Small intestine (tissue), 7 donors: ENCODE measurements at regions not wholly inside any gene's neighbourhood (a gene's known extent, or its start where the extent isn't known, plus 50 kb on each side); places are given as distances from the start of the nearest gene placed in this dataset.
"Not testable (repeated sequence)": the region's sequence is repeated elsewhere in the genome, so short reads cannot be mapped to it uniquely, and the experiment has no call there.

Experiments used
- DNase-seq, 2 donors: peaks; one replicate each; pipeline versions ENCODE4 v3.0.0 to v3.0.0-alpha.2; 2013
- FAIRE-seq: peaks from 2 replicates; lab custom pipeline; 2012; peaks lifted over from hg19 to GRCh38; lab: Jason Lieb, UNC
- H3K27ac ChIP-seq, 3 donors: one replicate each; pipeline ENCODE4 v1.5.1; 2013; ENCODE audit warnings: low read length in 2 of 3, mild to moderate bottlenecking in 2 of 3, control low read depth in 1 of 3, inconsistent platforms in 1 of 3, low read depth in 1 of 3, moderate library complexity in 1 of 3
- H3K27me3 ChIP-seq, 3 donors: one replicate each; pipeline ENCODE4 v1.6.1; 2013; ENCODE audit warnings: low read length in 3 of 3, inconsistent platforms in 1 of 3; ENCODE audit not compliant: control insufficient read depth in 3 of 3, insufficient read depth in 3 of 3
- H3K36me3 ChIP-seq, 3 donors: one replicate each; pipeline ENCODE4 v1.6.1; 2013; ENCODE audit warnings: low read length in 3 of 3, inconsistent platforms in 1 of 3, low read depth in 1 of 3, mild to moderate bottlenecking in 1 of 3, moderate library complexity in 1 of 3; ENCODE audit not compliant: control insufficient read depth in 3 of 3, insufficient read depth in 2 of 3
- H3K4me1 ChIP-seq, 3 donors: one replicate each; pipeline ENCODE4 v1.6.1; 2013; ENCODE audit warnings: low read length in 2 of 3, inconsistent platforms in 1 of 3, low read depth in 1 of 3, mild to moderate bottlenecking in 1 of 3, moderate library complexity in 1 of 3; ENCODE audit not compliant: control insufficient read depth in 3 of 3, insufficient read depth in 2 of 3
- H3K4me3 ChIP-seq, 3 donors: one replicate each; pipeline ENCODE4 v1.5.1; 2013; ENCODE audit warnings: low read length in 3 of 3, control low read depth in 1 of 3, inconsistent platforms in 1 of 3, low read depth in 1 of 3, mild to moderate bottlenecking in 1 of 3, moderate library complexity in 1 of 3
- H3K9me3 ChIP-seq, 2 donors: one replicate each; pipeline ENCODE4 v1.6.1; 2013; ENCODE audit warnings: low read depth in 1 of 2, low read length in 1 of 2; ENCODE audit not compliant: control insufficient read depth in 2 of 2, insufficient read depth in 1 of 2
- WGBS, 3 donors: extraction: QIAGEN DNeasy Blood & Tissue Kit; methylation state at CpG; one replicate each; pipeline ENCODE4 v1.1.7; 2013; 5-methylcytosine and 5-hydroxymethylcytosine counted together
- donor health status: healthy with polysubstance abuse.
- donor health status: control.
- donor health status: control.
- donor health status: Bipolar disorder and iron deficiency.
- donor health status: healthy.

DNA sequence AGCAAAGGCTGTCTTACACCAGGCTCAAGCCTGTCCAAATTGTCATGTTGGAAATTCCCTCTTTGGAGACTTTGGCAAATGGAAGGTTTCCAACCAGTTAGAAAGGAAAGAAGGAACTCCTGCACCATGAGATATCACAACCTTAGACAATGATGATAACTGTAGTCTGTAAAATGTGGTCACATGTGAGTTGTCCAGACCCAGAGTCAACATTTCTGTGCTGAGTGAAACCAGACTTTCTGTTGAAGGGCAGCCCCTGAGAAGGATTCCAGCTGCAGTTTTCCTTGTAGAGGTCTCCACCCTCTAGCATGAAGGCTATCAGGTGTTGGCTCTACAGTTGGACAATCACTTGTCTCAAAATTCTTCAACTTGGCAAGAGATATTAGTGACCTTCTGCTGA is 82.4 kb downstream of the SOX3 start:
- Histone ChIP-seq H3K27me3 (no peaks in the 10 kb centered on the region), H3K27ac (no peak overlapping the region), H3K36me3 (no peaks in the 10 kb centered on the region), H3K4me1 (no peaks in the 10 kb centered on the region), H3K9me3 (no peaks in the 10 kb centered on the region), H3K4me3 (no peak overlapping the region)
- FAIRE-seq (no peak), DNase-seq (no peak)

DNA sequence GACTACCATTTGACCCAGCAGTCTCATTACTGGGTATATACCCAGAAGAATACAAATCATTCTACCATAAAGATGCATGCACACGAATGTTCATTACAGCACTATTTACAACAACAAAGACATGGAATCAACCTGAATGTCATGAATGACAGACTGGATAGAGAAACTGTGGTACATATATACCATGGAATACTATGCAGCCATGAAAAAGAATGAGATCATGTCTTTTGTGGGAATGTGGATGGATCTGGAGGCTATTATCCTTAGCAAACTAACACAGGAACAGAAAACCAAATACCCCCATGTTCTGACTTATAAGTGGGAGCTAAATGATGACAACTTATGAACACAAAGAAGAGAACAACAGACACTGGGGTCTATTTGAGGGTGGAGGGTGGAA is 102.7 kb downstream of the SOX3 start:
- not testable (repeated sequence) for H3K36me3 ChIP-seq, DNase-seq, FAIRE-seq, H3K27ac ChIP-seq, H3K4me3 ChIP-seq, H3K27me3 ChIP-seq, H3K9me3 ChIP-seq, H3K4me1 ChIP-seq
- whole genome bisulfite sequencing, 3 donors, result 65 to 89% (median 71%) methylated on average over 1 of the region's 1 CpG

DNA sequence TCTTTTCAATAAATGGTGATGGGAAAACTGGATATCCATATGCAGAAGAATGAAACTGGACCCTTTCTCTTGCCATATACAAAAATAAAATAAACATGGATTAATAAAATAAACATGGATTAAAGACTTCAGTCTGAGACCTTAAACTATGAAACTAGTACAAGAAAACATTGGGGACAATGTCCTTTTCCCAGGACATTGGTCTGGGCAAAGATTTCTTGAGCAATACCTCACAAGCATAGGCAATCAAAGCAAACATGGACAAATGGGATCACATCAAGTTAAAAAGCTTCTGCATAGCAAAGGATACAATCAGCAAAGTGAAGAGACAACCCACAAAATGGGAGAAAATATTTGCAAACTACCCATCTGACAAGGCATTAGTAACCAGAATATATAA is 108.5 kb downstream of the SOX3 start:
- FAIRE-seq, H3K9me3 ChIP-seq, H3K4me3 ChIP-seq, H3K36me3 ChIP-seq, DNase-seq, H3K4me1 ChIP-seq, H3K27ac ChIP-seq, H3K27me3 ChIP-seq: not testable (repeated sequence)

DNA sequence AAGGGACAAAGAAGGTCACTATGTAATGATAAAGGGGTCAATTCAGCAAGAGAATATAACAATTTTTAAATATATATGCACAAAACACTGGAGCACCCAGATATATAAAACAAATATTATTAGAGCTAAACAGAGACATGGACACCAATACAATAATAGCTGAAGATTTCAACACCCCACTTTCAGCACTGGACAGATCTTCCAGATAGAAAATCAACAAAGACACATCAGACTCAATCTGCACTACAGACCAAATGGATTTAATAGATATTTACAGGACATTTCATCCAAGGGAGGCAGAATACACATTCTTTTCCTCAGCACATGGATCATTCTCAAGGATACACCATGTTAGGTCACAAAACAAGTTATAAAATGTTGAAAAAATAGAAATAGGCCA is 111.4 kb downstream of the SOX3 start:
- FAIRE-seq (no peak), DNase-seq (no peak)
- Histone ChIP-seq H3K4me1 (no peaks in the 10 kb centered on the region), H3K4me3 (no peak overlapping the region), H3K27me3 (no peaks in the 10 kb centered on the region), H3K9me3 (no peaks in the 10 kb centered on the region), H3K27ac (no peak overlapping the region), H3K36me3 (no peaks in the 10 kb centered on the region)

DNA sequence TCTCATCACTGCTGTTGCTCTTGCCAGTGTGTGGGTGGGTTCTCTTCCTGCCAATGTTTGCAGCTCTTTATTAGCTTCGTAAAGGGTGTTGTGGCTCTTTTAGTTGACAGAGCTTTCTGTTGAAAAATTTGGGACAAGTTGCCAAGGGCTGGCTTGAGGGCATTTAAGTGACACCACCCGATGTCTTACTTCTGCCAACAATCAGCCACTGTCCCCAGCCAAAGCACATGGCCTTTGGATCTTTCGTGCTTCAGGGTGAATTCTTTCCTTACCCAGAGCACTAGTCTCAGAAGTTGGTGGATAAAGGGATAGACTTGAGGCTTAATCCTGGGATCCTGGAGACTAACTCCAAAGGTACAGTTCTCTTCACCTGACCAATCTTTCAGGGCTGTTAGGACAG is 113.6 kb downstream of the SOX3 start:
- 33 to 67% (median 37%) methylated on average over 3 of the region's 3 CpGs for WGBS, 3 donors
- no peak overlapping the region for H3K4me3 ChIP-seq
- no peak for DNase-seq
- H3K4me1 ChIP-seq, result no peaks in the 10 kb centered on the region
- no peak overlapping the region for H3K27ac ChIP-seq
- no peaks in the 10 kb centered on the region for H3K9me3 ChIP-seq
- no peaks in the 10 kb centered on the region for H3K27me3 ChIP-seq
- H3K36me3 ChIP-seq, result no peaks in the 10 kb centered on the region
- FAIRE-seq, result no peak

DNA sequence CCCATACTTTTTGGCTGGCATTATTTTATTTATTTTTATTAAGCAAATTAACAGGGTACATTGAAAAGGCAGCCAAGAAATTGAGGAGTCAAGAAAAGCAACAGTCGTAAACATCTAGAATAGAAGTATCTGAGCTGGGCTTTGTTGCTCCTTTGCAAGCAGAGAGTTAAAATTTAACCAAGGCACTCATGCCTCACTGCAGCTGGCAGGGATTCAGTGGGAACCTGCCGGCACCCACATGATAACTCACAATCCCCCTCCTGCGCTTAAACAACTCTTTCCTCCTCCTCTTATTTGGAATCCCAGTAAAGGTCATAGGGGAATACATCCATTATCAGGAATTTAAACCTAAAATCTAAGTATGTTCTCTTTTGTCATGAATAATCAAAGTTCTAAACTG is 115.5 kb downstream of the SOX3 start:
- WGBS, 3 donors, result 15 to 57% (median 28%) methylated on average over 3 of the region's 3 CpGs
- Histone ChIP-seq H3K36me3 (no peaks in the 10 kb centered on the region), H3K9me3 (no peaks in the 10 kb centered on the region), H3K4me1 (no peaks in the 10 kb centered on the region), H3K27me3 (no peaks in the 10 kb centered on the region), H3K4me3 (no peak overlapping the region), H3K27ac (no peak overlapping the region)
- no peak for DNase-seq
- FAIRE-seq, result no peak

DNA sequence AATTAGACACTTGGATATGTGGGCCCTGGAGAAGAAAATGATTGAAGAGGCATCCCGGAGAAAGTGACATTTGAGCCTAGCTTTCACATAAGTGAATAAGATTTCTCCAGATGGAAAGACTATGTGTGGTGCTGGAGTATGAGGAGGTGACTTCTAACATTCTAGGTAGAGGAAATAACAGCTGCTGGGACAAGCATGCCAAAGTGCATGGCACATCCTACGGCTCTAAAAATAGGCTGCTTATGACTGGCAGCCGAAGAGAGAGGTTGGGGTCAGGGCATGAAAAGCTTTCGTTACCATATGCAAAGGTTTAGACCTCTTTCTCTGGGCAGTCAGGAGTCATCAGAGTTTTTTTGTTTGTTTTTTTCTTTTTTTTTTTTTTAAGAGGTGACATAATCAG is 142.0 kb downstream of the SOX3 start:
- H3K4me3 ChIP-seq, result no peak overlapping the region
- no peak overlapping the region for H3K27ac ChIP-seq
- H3K9me3 ChIP-seq, result no peaks in the 10 kb centered on the region
- WGBS, 3 donors, result 79 to 91% (median 85%) methylated on average over 4 of the region's 4 CpGs
- no peaks in the 10 kb centered on the region for H3K36me3 ChIP-seq
- no peaks in the 10 kb centered on the region for H3K4me1 ChIP-seq
- H3K27me3 ChIP-seq, result no peaks in the 10 kb centered on the region
- DNase-seq, result no peak
- FAIRE-seq, result no peak

DNA sequence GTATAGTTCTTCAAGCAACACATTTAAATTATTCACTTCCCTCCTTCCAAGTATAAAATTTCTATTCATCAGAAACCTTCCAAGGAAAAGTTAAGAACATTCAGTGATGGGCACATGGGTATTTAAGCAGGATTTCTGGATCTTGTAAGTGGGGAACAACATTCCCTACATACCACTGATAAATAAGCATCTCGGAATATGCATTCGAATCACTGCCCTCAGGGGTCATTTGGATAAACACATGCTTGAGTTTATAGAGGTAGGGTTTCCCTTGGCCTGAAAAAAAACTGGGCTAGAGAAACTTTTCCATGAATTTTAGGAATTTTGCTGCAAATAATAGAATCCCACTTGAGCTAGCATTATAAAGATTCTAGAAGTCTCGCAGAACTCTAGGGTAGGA is 143.9 kb downstream of the SOX3 start:
- Histone ChIP-seq H3K9me3 (no peaks in the 10 kb centered on the region), H3K4me1 (no peaks in the 10 kb centered on the region), H3K4me3 (no peak overlapping the region), H3K36me3 (no peaks in the 10 kb centered on the region), H3K27ac (no peak overlapping the region), H3K27me3 (no peaks in the 10 kb centered on the region)
- WGBS, 3 donors, result 46 to 67% (median 51%) methylated on average over 3 of the region's 3 CpGs
- DNase-seq, result no peak
- FAIRE-seq, result no peak

DNA sequence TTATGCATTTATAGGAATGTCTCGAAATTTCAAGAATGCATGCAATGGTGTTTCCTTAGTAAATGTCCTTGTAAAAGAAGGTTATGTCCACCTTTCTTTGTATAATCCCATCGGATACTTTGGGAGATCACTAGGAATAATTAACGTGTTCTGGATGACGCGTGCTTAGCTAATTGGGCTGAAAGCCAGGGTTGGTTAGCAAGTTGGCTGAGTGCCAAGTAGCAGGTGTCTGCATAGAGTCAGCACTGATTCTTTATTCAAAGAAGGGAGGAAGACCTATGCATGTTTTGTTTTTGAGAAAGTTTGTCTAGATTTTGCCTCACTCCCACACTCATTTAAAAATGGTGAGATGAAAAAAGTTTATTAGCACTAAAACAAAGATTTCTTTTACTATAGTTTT is 144.6 kb downstream of the SOX3 start:
- no peaks in the 10 kb centered on the region for H3K27me3 ChIP-seq
- no peak overlapping the region for H3K4me3 ChIP-seq
- H3K9me3 ChIP-seq, result no peaks in the 10 kb centered on the region
- H3K36me3 ChIP-seq, result no peaks in the 10 kb centered on the region
- peak in 1 of 2 donors; percentile 2 for DNase-seq
- no peak for FAIRE-seq
- no peaks in the 10 kb centered on the region for H3K4me1 ChIP-seq
- WGBS, 3 donors, result 13 to 59% (median 19%) methylated on average over 5 of the region's 5 CpGs
- no peak overlapping the region for H3K27ac ChIP-seq
